HG02759 (cell line): ENCODE measurements at regions not wholly inside any gene's neighbourhood (a gene's known extent, or its start where the extent isn't known, plus 50 kb on each side); places are given as distances from the start of the nearest gene placed in this dataset.

Source experiments
- ATAC-seq: cut with Tn5 transposase; IDR thresholded peaks from one replicate; pipeline ENCODE4 v1.9.1; 2021; ENCODE audit warnings: mild to moderate bottlenecking, moderate library complexity; ENCODE audit not compliant: unreplicated experiment

DNA sequence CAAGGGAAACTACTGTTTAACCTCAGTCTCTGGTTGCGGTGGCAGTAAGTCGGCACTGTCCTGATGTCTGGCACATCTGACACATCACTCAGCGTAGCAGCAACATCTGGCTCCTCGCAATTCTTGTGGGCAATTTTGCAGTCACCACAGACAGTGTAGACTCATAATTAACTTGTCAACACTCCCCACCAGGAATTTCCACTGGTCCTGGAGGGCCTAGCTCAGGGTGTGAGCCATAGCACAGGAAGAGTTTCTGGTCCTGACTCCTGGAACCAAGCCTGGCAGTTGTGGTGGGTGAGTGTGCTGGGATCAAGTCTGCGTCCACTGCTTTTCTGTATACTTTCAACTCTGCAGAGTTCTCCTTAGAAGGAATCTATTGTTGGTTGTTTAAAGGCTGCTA, 209.7 kb downstream of the SNX19 start:
- ATAC-seq: no peak

DNA sequence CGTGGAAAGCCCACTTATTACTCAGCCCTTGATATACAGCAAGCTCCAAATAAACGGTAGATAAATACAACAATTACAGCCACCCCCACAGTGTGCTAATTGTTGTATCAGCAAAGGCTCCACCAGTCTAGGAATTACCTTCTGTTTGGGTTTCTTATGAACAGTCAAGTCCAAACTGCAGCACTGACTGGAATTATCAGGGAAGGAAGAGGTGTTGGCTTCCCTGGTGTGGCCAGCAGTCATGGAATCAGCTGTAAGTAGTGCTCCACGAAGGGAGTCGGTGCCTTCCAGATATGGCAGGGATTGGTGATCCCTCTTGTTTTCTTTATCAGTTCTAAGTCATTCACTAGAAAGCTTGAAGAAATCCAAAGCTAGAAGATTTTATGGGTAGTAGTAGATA, 209.1 kb downstream of the SNX19 start:
- no peak for ATAC-seq

DNA sequence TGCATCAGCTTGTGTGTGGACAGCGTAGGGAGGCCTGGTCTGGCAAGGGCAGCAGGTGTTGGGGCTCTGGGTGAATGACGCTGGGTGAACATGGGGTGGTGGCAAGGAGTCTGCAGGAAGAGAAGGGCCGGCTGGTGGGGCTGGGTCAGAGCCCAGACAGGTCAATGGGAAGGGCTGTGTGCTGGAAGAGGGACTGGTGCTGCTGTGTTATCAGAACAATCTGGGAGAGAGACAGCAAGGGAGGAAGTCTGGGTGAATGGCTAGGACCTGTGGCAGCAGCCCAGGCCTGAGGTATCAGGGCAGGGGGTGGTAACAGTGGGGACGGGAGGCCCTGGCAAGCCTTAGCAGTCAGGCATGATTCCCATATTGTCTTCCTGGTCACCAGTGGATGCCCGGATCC, 206.7 kb downstream of the SNX19 start:
- no peak for ATAC-seq

DNA sequence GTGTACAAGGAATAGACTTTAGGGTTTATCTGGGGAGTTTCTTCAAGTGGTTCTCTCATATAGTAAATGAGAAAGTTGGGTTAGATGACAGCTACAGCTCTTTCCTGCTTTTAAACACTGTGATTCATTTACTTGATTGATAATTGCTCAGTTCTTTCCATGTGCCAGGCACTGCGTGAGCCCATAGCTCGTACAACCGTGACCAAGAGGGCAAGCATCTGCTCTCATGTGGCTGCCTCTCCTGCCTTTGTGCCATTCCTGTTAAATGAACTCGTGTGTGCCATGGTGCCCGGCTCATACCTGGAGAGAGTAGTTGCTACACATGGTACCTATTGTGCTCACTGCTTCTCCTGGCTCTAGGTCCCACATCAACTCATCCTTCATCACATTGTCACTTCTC, 206.3 kb downstream of the SNX19 start:
- no peak for ATAC-seq

DNA sequence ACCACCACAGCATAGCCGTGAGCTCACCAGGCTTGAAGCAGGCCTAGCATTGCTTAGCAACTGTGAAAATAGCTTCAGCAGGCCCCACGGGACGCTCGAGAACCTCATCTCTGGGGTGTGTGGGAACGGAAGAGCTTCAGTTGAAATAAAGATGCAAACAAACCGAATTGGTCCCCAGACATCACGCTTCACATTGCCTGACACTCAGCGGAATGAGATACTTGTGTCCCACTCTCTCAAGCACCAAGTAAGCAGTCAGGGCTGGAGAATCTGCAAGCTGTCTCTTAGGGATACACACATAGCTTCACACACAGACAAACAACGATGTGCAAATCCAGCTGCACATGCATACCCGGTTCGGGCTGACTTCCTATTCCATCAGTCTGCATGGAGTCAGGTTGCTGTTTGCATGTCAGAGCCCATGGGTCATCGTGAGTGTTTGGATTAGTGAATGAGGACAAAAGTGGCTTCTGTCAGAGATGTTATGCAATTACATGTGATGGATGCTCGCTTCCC, 205.7 kb downstream of the SNX19 start:
- ATAC-seq: no peak

DNA sequence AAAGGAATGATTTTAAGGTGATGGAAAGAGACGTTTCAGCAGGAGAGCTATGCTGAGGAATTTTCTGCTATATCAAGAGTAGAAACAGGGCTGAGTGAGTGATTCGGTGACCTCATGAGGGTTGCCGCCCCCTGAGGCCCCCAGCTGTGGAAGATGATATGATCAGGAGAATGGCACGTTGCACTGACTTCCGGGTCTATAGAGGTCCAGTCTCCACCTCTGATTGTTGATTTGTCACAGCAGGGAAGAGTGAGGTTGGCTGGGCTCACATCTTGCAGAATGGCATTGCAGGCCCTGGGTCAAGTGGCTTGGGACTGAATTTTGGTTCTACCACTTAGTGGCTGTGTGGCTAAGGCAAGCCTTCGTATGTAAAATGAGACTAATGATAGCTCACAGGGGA, 205.1 kb downstream of the SNX19 start:
- no peak for ATAC-seq

DNA sequence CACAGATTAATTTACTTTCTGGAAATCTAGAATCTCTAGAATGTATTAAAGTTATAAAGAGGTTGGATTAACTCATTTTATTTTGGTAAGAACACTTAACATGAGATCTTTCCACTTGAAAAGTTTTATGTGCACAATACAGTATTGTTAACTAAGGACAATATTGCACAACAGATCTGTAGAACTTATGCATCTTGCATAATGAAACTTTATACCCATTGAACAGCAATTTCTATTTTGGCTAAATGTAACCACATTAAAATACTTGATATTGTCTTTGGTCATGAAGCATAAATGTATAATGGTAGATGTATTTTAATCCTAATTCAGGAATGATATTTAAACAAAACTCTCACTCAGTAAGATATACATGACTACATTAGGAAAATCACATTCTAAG, 203.8 kb downstream of the SNX19 start:
- ATAC-seq: no peak

DNA sequence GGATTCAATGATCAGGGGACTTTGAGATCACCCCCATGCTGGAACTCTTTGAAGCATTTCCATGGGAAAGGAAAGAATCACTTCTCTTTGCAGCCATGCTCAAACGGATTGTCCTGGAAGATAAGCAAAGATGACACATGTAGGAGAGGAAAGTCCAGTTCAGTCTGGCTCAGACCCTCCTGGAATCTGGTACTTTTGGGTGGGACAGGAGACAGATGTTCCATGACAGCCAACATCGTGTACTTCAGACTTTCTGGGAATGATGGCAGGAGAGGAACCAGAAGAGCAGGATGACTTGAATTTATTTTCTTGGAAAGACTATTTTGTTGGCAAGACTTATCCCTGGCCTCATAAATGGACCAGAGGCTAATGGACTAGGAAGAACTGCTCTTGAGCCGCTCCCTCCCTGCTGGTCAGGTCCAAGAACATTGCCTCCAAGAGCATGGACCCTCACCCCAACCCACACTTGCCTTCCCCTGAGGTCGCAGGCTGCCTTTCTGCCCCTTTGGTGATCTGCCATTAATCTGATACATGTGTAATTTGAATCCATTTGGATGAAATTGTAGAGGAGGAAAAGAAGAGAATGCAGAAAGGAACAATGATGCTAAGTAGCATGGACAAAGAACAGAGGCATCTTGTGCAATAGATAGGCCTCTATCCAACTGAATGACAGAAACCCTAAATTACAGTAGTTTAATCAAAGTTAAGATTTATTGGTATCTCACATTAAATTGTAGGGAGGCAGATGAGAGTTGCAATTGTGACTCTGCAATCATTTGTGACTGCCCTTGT, 201.0 kb downstream of the SNX19 start:
- no peak for ATAC-seq

DNA sequence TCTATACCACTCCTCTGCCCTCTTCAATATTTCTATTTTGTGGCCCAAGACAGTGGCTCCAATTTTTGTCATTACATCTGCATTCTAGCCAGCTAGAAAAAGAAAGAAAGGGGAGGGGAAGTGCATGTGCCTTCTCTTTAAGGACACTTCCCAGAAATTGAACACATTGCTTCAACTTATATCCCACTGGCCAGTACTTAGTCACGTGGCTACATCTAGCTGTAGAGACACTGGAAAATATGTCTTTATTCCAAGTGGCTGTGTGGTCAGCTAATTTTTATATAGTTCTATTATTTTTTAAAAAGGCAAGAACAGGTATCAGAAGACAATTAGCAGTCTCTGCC, 200.4 kb downstream of the SNX19 start:
- ATAC-seq: no peak

DNA sequence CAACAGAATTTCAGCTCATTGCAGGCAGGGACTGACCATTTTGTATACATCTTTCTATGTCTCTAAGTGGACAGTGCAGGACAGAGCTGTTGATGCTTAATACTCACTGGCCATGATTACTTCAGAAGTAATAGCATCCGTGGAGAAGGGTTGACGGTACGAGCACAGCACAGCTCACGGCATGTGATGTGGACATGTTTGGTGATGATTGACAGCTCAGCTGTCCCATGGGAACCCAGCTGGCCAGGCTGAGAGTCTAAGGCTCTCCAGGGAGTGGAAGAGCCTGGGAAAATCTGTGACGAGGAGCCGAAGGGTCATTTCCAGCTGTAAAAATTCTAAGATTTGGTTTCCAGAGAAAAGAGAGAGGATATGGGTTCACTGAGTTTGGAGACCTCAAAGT, 198.2 kb downstream of the SNX19 start:
- no peak for ATAC-seq

DNA sequence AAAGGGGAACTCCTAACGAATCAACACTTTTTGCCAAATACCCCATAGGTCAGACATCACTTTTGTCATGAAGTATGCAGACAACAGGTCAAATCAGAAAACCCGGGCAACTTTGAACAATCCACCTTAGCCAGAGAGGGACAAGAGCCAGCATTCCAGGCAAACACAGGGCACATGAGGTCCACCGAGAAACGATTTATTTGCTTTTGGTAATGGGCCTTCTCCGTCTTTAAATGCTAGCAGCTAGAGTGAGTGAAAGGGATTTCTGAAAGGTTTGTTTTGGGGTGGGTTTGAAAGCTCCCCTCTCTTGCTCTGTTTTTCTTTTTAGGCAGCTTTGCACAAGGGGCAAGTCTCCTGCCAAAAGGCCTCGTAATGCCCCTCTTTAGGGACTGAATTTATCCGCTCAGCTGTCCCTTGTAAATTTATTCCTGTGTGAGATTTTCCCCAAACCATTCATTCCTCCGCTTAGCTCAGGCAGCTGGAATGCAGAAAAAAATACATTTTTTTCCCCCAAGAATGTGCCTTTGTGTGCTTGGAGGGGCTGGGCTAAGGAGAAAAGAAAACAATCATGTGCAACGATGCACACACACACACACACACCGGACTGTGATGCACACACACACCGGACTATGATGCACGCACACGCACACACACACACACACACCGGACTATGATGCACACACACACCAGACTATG, 196.9 kb downstream of the SNX19 start:
- no peak for ATAC-seq

DNA sequence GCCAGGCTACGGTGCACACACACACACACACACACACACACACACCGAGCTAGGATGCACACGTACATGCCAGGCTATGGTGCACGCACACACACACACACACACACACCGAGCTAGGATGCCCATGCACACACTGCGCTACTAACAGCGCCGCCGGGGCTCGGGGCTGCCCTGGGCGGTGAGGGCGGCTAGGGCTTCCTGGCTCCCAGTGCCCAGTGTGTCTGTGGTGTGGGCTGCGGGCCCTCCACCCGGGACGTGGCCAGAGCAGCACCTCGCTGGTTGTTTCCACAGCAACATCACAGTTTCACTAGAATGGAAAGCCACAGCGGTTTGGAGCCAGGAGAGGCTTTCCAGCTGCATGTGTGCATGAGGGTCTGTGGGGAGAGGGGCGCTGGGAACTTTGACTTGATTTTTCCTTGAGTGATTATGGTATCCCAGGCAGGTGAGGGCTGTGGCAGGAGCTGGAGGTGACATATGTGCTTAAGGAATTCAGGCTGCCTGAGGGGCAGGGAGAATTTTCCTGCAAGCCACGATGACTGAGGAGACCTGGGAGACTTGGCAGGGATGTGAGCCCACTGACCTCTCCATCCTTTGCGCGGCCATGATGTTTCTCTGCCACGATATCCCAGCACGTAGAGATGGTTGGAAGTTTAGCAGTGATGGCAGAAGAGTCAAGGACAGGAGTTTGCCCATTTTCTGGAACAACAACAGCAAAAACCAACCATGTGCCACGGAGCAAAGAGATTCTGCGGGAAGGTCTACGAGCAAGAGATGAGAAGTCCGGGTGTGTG, 195.9 kb downstream of the SNX19 start:
- ATAC-seq: no peak

DNA sequence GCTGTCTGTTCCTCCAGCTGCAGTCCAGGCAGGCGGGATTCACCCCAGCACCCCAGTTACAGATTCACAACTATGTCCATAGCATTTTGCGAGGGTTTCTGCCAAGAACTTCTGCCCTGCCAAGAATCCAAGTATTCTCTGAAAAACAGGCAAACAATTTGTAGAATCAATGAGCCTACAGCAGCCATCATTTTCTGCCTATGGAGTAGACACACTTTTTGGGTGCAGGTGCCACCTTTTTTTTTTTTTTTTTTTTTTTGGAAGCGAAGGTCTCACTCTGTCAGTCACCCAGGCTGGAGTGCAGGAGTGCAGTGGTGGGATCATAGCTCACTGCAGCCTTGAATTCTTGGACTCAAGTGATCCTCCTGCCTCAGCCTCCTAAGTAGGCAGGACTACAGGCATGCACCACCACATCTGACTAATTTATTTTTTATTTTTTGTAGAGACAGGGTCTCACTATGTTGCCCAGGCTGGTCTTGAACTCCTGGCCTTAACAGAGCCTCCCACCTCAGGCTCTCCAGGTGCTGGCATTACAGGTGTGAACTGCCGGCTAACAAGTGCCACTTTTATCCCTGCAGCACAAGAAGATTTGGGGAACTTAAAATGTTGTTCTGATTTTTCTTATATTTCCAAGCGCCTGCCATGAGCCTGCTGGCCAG, 195.1 kb downstream of the SNX19 start:
- no peak for ATAC-seq

DNA sequence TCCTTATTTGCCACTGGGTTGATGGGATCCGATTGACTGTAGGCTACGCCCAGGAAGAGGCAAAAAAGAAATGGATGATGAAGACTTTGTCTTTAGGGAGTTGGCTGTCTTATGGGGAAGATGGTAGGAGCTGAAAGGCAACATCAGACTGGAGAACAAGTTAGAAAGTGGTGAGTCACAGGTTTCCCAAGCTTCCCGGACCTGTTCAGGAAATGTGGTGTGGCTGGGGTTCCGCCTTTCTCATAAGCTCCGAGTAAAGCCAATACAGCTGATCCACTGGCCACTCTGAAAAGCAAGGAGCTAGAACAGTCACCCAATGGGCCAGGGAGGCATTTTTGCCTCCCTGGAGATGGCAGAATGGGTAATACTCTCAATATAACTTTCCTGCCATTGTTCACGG, 194.5 kb downstream of the SNX19 start:
- ATAC-seq: no peak

DNA sequence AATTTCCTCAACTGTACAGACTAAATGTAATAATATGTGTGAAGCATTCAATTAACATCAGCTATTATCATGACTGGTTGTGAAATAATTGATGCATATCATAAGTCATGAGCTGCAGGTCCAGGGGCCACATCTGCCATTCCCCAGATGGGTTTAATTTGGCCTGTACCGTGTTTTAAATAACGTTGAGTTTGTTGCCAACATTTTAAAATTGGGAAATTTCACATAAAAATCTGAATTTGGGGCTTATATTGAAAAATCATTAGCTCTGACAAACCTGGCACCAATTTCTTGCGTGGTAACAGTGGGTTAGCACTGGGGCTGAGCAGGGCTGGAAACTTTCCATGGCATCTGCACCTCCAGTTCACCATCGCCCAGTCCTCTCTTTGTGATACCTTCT, 193.9 kb downstream of the SNX19 start:
- no peak for ATAC-seq

DNA sequence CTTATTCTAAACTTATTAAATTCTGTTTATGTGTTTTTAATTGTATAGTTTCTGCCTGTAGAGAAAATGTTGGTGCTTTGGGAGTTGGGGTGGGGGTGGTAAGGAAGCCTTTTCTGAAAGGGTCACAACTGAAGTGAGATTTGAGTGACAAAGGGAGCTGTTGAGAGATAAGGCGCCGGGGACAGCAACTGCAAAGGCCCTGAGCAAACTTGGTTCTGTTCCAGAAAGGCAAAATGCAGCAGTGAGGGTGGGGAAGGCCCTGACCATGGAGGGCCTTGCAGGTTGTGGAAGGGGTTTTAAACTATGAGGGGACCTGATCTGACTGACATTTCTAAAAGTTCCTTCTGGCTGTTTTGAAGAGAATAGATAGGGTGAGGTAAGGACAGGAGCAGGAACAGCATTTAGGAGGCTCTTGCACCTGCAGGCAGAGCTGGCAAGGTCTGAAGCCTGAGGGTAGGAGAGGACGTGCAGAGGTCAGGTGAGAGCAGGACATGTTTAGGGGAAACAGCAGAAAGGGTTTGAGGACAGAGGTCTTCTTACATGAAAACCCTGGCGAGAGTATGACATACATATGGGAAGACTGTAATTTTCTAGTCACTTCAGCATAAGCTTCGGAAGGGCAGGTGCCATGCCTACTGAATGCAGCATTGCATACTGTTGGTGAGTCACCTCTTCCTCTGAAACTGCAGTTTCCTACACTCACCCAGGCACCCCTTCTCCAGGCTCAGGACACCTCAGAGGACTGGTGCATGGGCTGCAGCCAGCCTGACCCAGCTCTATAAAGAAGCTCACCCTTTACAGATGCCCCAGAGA, 190.7 kb downstream of the SNX19 start:
- ATAC-seq: no peak

DNA sequence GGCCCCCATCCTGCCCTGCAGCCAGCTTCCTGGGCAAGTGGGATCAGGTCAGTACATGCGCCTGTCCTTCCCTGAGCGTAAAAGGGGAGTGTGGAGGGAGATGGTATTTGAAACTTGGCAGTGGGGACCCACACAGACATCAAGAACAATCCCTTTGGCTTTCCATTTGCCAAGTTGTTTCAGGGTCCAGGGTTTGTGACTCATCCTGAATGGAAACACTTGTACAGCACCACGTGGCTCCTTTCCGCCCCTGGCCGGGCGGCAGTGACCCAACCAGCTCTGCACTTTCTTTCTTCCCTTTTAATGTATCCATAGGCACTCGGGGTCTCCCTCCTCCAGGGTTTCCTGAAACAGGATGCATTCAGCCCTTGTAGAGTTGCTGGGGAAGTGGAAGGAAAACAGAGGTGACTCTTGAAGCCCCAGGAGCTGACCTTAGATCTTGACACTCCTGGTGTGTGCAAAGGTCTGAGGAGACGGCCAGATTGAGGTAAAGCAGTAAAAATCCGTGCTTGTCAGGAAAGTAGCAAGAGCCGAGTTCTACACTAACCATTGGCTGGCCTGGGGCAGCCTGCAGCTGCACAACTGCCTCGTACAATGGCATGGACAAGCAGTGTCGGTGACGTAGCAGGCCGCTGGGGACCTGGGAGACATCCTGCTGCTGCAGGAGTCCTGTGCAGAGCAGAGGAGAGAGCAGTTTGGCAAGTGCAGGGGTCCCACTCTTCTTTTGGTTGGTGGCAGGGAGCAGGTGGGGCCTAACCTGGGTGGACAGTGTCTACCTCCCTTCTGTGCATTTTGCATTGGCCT, 189.8 kb downstream of the SNX19 start:
- ATAC-seq: no peak

DNA sequence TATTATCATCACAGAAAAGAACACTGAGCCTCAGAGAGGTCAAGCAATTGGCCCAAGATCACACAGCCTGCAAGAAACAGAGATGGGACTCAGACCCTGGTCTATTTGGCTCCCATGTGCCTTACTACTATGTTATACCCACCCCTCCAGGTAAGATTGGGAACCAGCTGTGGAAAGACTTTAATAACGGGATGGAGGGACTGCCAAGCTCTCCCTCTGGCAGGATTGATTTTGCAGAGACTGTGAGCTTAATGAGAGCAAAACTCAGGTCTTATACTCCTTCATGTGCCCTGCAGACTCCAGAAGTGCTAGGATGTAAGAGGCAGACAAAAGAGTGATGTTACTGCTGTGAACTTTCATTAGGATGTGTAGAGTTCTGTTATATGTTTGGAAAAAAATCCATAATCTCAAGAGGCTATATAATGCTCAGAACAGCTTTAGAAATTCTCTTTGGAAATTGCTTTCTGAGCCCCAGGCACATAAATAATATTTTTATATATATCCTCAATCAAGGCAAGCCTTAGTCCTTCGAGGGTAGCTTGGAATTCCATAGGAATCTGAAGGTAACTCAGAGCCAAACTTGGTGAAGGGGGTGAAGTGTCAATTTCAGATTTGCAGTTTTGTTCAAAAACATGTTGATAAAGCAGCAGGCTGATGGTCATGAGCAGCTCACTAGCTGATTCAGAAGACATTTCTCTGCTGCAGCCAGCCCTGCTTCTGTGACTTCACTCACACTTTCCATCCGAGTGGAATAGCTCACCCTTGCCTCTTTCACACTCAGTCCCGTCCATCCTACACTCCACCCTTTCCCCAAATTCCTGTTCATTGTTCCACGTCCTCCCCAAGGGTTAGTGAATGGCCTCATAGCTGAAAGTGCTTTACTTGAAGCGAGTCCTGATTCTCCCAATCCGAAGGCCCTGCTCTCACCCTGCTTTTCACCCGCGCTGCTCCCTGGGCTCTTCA, 188.8 kb downstream of the SNX19 start:
- ATAC-seq: no peak
